Fibroblast of upper back skin (primary cell): ENCODE measurements at regions not wholly inside any gene's neighbourhood (a gene's known extent, or its start where the extent isn't known, plus 50 kb on each side); places are given as distances from the start of the nearest gene placed in this dataset.

Experiments used
- DNase-seq: peaks from one replicate; pipeline ENCODE4 v3.0.0-alpha.2; 2013

- DNase-seq = no peak
These were observed 174.8 kb upstream of the PRPS1L1 start for GRCh38 chr7:18202315-18203045.

- DNase-seq = no peak
These were observed 178.7 kb upstream of the PRPS1L1 start for GRCh38 chr7:18206331-18206730.

- no peak for DNase-seq
These were observed 181.3 kb upstream of the PRPS1L1 start for GRCh38 chr7:18208921-18209320.

GRCh38 chr7:18210377-18210776, 182.7 kb upstream of the PRPS1L1 start:
- no peak for DNase-seq

GRCh38 chr7:18210788-18211187, 183.1 kb upstream of the PRPS1L1 start:
- no peak for DNase-seq

- peak; percentile 59 for DNase-seq
These were observed 184.7 kb upstream of the PRPS1L1 start for GRCh38 chr7:18212308-18212707.

GRCh38 chr7:18212758-18213157, 185.1 kb upstream of the PRPS1L1 start:
- DNase-seq = peak; percentile 86

GRCh38 chr7:18213652-18214051, 186.0 kb upstream of the PRPS1L1 start:
- DNase-seq = no peak

GRCh38 chr7:18216270-18216669, 188.6 kb upstream of the PRPS1L1 start:
- DNase-seq = no peak

- DNase-seq = peak; percentile 51
These were observed 194.0 kb upstream of the PRPS1L1 start for GRCh38 chr7:18221377-18222293.

GRCh38 chr7:18222636-18223035, 195.0 kb upstream of the PRPS1L1 start:
- no peak for DNase-seq

- no peak for DNase-seq
These were observed 196.5 kb upstream of the PRPS1L1 start for GRCh38 chr7:18224138-18224537.

GRCh38 chr7:18225067-18225466, 197.4 kb upstream of the PRPS1L1 start:
- DNase-seq = no peak

GRCh38 chr7:18226598-18226997, 199.0 kb upstream of the PRPS1L1 start:
- no peak for DNase-seq

GRCh38 chr7:18228686-18229085, 201.0 kb upstream of the PRPS1L1 start:
- no peak for DNase-seq

GRCh38 chr7:18230271-18230670, 202.6 kb upstream of the PRPS1L1 start:
- no peak for DNase-seq

- no peak for DNase-seq
These were observed 204.2 kb upstream of the PRPS1L1 start for GRCh38 chr7:18231854-18232253.

GRCh38 chr7:18234519-18234918, 206.9 kb upstream of the PRPS1L1 start:
- DNase-seq = no peak

GRCh38 chr7:18235819-18236218, 208.2 kb upstream of the PRPS1L1 start:
- no peak for DNase-seq

GRCh38 chr7:18239212-18239611, 211.6 kb upstream of the PRPS1L1 start:
- no peak for DNase-seq

GRCh38 chr7:18241543-18242231, 214.0 kb upstream of the PRPS1L1 start:
- DNase-seq = no peak

- DNase-seq = no peak
These were observed 216.1 kb upstream of the PRPS1L1 start for GRCh38 chr7:18243731-18244130.

GRCh38 chr7:18250133-18250532, 222.5 kb upstream of the PRPS1L1 start:
- DNase-seq = no peak

- no peak for DNase-seq
These were observed 230.1 kb upstream of the PRPS1L1 start for GRCh38 chr7:18257711-18258110.
